ENCODE measurements at regions not wholly inside any gene's neighbourhood (a gene's known extent, or its start where the extent isn't known, plus 50 kb on each side); places are given as distances from the start of the nearest gene placed in this dataset.

DNA sequence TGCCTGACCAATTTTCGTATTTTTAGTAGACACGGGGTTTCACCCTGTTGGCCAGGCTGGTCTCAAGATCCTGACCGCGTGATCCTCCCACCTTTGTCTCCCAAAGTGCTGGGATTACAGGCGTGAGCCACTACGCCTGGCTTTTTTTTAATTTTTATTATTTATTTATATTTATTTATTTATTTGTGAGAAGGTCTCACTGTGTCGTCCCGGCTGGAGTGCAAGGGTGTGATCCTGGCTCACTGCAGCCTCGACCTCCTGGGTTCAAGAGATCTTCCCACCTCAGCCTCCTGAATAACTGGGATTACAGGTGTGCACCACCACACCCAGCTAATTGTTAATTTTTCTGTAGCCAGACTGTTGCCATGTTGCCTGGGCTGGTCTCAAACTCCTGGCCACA, 141.1 kb downstream of the CRLF2 start:
- TF ChIP-seq, protein P1, sequence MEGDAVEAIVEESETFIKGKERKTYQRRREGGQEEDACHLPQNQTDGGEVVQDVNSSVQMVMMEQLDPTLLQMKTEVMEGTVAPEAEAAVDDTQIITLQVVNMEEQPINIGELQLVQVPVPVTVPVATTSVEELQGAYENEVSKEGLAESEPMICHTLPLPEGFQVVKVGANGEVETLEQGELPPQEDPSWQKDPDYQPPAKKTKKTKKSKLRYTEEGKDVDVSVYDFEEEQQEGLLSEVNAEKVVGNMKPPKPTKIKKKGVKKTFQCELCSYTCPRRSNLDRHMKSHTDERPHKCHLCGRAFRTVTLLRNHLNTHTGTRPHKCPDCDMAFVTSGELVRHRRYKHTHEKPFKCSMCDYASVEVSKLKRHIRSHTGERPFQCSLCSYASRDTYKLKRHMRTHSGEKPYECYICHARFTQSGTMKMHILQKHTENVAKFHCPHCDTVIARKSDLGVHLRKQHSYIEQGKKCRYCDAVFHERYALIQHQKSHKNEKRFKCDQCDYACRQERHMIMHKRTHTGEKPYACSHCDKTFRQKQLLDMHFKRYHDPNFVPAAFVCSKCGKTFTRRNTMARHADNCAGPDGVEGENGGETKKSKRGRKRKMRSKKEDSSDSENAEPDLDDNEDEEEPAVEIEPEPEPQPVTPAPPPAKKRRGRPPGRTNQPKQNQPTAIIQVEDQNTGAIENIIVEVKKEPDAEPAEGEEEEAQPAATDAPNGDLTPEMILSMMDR (IDR thresholded peaks at IDR 0.05) = no peak
- no peak for TF ChIP-seq POLR2A (IDR thresholded peaks at IDR 0.05)
